ENCODE measurements at regions not wholly inside any gene's neighbourhood (a gene's known extent, or its start where the extent isn't known, plus 50 kb on each side); places are given as distances from the start of the nearest gene placed in this dataset.

DNA sequence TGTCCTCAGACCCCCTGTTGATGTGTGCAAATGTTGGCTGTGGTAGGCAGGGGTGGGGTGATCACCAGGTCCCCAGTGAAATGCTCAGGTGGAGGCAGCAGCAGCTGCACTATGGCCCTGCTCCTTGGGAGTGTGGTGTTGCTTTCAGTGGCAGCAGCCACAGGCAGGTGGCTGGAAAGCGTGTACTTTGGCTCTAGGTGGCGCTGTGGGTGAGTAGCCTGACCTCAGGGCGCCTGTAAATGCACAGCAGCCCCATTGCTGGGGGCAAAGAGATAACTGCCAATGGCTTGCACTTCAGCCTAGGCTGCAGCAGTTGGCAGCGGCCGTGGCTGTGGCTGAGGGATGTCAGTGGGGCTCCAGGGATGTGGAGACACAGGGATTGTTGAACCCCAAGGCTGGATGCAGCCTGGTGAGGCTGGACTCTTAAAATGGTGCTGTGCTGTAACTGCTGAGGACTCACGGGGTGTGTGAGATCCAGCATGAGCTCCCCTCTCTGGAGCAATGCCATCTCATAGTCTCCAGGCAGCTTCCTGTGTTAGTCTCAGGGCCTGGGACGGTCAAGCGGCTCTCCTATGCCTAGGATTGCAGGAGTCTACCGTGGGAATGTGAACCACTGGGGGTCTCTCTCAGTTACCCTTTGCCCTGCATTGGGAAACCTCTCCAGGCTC, 421.7 kb upstream of the HTR2C start (continued):
- TF ChIP-seq USF2 (IDR thresholded peaks at IDR 0.05; ENCODE audit: low read length), result no peak
